Activated naive CD4-positive, alpha-beta T cell treated with anti-CD3 and anti-CD28 coated beads, Interleukin-2, amount 10 ng/mL, durations not matched to agents 7 days and 5 days (primary cell): ENCODE measurements at regions not wholly inside any gene's neighbourhood (a gene's known extent, or its start where the extent isn't known, plus 50 kb on each side); places are given as distances from the start of the nearest gene placed in this dataset.
A peak's percentile ranks its signal among the peaks of the same experiment; 100 is the strongest.

Experiments
- CTCF ChIA-PET: fragments of 350-600 bp; sonication (Branson Sonifier 250); formaldehyde crosslinking; loops from one replicate; lab custom pipeline; 2021; ENCODE audit warnings: antibody characterized with exemption; lab: Charles Lee
- DNase-seq: peaks from one replicate; pipeline ENCODE4 v3.0.0-alpha.2; 2020
- H3K27ac Mint-ChIP-seq: one replicate; pipeline ENCODE4 v1.8.0; 2021; ENCODE audit warnings: mild to moderate bottlenecking, moderate library complexity, mixed read lengths
- H3K27me3 Mint-ChIP-seq: one replicate; pipeline ENCODE4 v1.8.0; 2021; ENCODE audit warnings: mild to moderate bottlenecking, mixed read lengths
- H3K36me3 Mint-ChIP-seq: one replicate; pipeline ENCODE4 v1.8.0; 2021; ENCODE audit warnings: mixed read lengths
- H3K4me1 Mint-ChIP-seq: one replicate; pipeline ENCODE4 v1.8.0; 2021; ENCODE audit warnings: mixed read lengths
- H3K4me3 Mint-ChIP-seq: one replicate; pipeline ENCODE4 v1.8.0; 2021; ENCODE audit warnings: mild to moderate bottlenecking, moderate library complexity, mixed read lengths
- H3K9me3 Mint-ChIP-seq: one replicate; pipeline ENCODE4 v1.8.0; 2021; ENCODE audit warnings: mixed read lengths

GRCh38 chr14:22465201-22465840, 123.7 kb downstream of the DAD1 start:
- CTCF ChIA-PET: no interaction called here
- Mint-ChIP-seq H3K9me3 (no peaks in the 10 kb centered on the region), H3K36me3 (no peaks in the 10 kb centered on the region), H3K27me3 (no peaks in the 10 kb centered on the region), H3K4me1 (no peaks in the 10 kb centered on the region), H3K27ac (peak overlapping the region; percentile 42), H3K4me3 (no peak overlapping the region)
- no peak for DNase-seq

- H3K4me1 Mint-ChIP-seq: no peaks in the 10 kb centered on the region
- no peak overlapping the region for H3K4me3 Mint-ChIP-seq
- H3K36me3 Mint-ChIP-seq: no peaks in the 10 kb centered on the region
- H3K27me3 Mint-ChIP-seq: no peaks in the 10 kb centered on the region
- CTCF ChIA-PET: no interaction called here
- no peak for DNase-seq
- H3K9me3 Mint-ChIP-seq: no peaks in the 10 kb centered on the region
- peak overlapping the region; percentile 42 for H3K27ac Mint-ChIP-seq
Observed at GRCh38 chr14:22464422-22465142, 124.4 kb downstream of the DAD1 start.

GRCh38 chr14:22463763-22464173, 125.3 kb downstream of the DAD1 start:
- H3K27ac Mint-ChIP-seq: no peak overlapping the region
- H3K36me3 Mint-ChIP-seq: no peaks in the 10 kb centered on the region

GRCh38 chr14:22462923-22463322, 126.1 kb downstream of the DAD1 start:
- no peak overlapping the region for H3K4me3 Mint-ChIP-seq

More at GRCh38 chr14:22463763-22464173, 125.3 kb downstream of the DAD1 start:
- CTCF ChIA-PET: no interaction called here
- H3K9me3 Mint-ChIP-seq: no peaks in the 10 kb centered on the region
- no peaks in the 10 kb centered on the region for H3K4me1 Mint-ChIP-seq
- no peaks in the 10 kb centered on the region for H3K27me3 Mint-ChIP-seq
- H3K4me3 Mint-ChIP-seq: no peak overlapping the region
- no peak for DNase-seq

GRCh38 chr14:22460461-22461195, 128.4 kb downstream of the DAD1 start:
- Mint-ChIP-seq H3K9me3 (no peaks in the 10 kb centered on the region), H3K27ac (peak overlapping the region; percentile 19), H3K27me3 (no peaks in the 10 kb centered on the region), H3K4me3 (no peak overlapping the region), H3K4me1 (no peaks in the 10 kb centered on the region), H3K36me3 (no peaks in the 10 kb centered on the region)
- DNase-seq: no peak
- CTCF ChIA-PET: no interaction called here

More at GRCh38 chr14:22462923-22463322, 126.1 kb downstream of the DAD1 start:
- H3K27ac Mint-ChIP-seq: no peak overlapping the region
- no peaks in the 10 kb centered on the region for H3K9me3 Mint-ChIP-seq
- no peaks in the 10 kb centered on the region for H3K27me3 Mint-ChIP-seq
- CTCF ChIA-PET: no interaction called here
- no peaks in the 10 kb centered on the region for H3K36me3 Mint-ChIP-seq
- H3K4me1 Mint-ChIP-seq: no peaks in the 10 kb centered on the region
- DNase-seq: no peak

- Mint-ChIP-seq H3K4me1 (no peaks in the 10 kb centered on the region), H3K27me3 (no peaks in the 10 kb centered on the region), H3K4me3 (no peak overlapping the region), H3K27ac (no peak overlapping the region), H3K36me3 (no peaks in the 10 kb centered on the region), H3K9me3 (no peaks in the 10 kb centered on the region)
- no peak for DNase-seq
- CTCF ChIA-PET: no interaction called here
Observed at GRCh38 chr14:22458737-22459136, 130.3 kb downstream of the DAD1 start.

GRCh38 chr14:22456998-22457594, 131.9 kb downstream of the DAD1 start:
- Mint-ChIP-seq H3K9me3 (no peaks in the 10 kb centered on the region), H3K27me3 (no peaks in the 10 kb centered on the region), H3K36me3 (no peaks in the 10 kb centered on the region), H3K4me1 (no peaks in the 10 kb centered on the region), H3K4me3 (peak overlapping the region; percentile 31), H3K27ac (no peak overlapping the region)
- no peak for DNase-seq
- CTCF ChIA-PET: no interaction called here

- Mint-ChIP-seq H3K9me3 (no peaks in the 10 kb centered on the region), H3K4me1 (no peaks in the 10 kb centered on the region), H3K4me3 (no peak overlapping the region), H3K27ac (no peak overlapping the region), H3K27me3 (no peaks in the 10 kb centered on the region), H3K36me3 (no peaks in the 10 kb centered on the region)
- CTCF ChIA-PET: no interaction called here
- DNase-seq: no peak
Observed at GRCh38 chr14:22456421-22456820, 132.6 kb downstream of the DAD1 start.

- DNase-seq: no peak
- H3K9me3 Mint-ChIP-seq: no peaks in the 10 kb centered on the region
- CTCF ChIA-PET: no interaction called here
- no peaks in the 10 kb centered on the region for H3K36me3 Mint-ChIP-seq
- H3K27me3 Mint-ChIP-seq: no peaks in the 10 kb centered on the region
- H3K27ac Mint-ChIP-seq: no peak overlapping the region
- peak overlapping the region; percentile 35 for H3K4me3 Mint-ChIP-seq
- no peaks in the 10 kb centered on the region for H3K4me1 Mint-ChIP-seq
Observed at GRCh38 chr14:22452330-22452729, 136.7 kb downstream of the DAD1 start.

GRCh38 chr14:22450266-22450665, 138.8 kb downstream of the DAD1 start:
- no peak for DNase-seq
- Mint-ChIP-seq H3K36me3 (no peaks in the 10 kb centered on the region), H3K9me3 (no peaks in the 10 kb centered on the region), H3K27ac (no peak overlapping the region), H3K27me3 (no peaks in the 10 kb centered on the region), H3K4me1 (no peaks in the 10 kb centered on the region), H3K4me3 (no peak overlapping the region)
- CTCF ChIA-PET: no interaction called here

GRCh38 chr14:22449600-22449905, 139.5 kb downstream of the DAD1 start:
- Mint-ChIP-seq H3K36me3 (no peaks in the 10 kb centered on the region), H3K4me3 (no peak overlapping the region), H3K4me1 (no peaks in the 10 kb centered on the region), H3K9me3 (no peaks in the 10 kb centered on the region), H3K27ac (no peak overlapping the region), H3K27me3 (no peaks in the 10 kb centered on the region)
- CTCF ChIA-PET: no interaction called here
- no peak for DNase-seq

GRCh38 chr14:22448905-22449599, 140.0 kb downstream of the DAD1 start:
- Mint-ChIP-seq H3K27me3 (no peaks in the 10 kb centered on the region), H3K36me3 (no peaks in the 10 kb centered on the region), H3K4me3 (no peak overlapping the region), H3K9me3 (no peaks in the 10 kb centered on the region), H3K27ac (no peak overlapping the region), H3K4me1 (no peaks in the 10 kb centered on the region)
- CTCF ChIA-PET: no interaction called here
- DNase-seq: no peak

- no peaks in the 10 kb centered on the region for H3K36me3 Mint-ChIP-seq
- DNase-seq: no peak
- H3K27me3 Mint-ChIP-seq: no peaks in the 10 kb centered on the region
- H3K4me1 Mint-ChIP-seq: no peaks in the 10 kb centered on the region
- no peaks in the 10 kb centered on the region for H3K9me3 Mint-ChIP-seq
- CTCF ChIA-PET: no interaction called here
- H3K4me3 Mint-ChIP-seq: no peak overlapping the region
- no peak overlapping the region for H3K27ac Mint-ChIP-seq
Observed at GRCh38 chr14:22448035-22448904, 140.8 kb downstream of the DAD1 start.
